MM.1S (cell line): ENCODE measurements at regions not wholly inside any gene's neighbourhood (a gene's known extent, or its start where the extent isn't known, plus 50 kb on each side); places are given as distances from the start of the nearest gene placed in this dataset.

Source experiments
- EZH2 ChIP-seq: fragments of 300-600 bp; sonication (generic); optimal IDR thresholded peaks from 2 replicates; pipeline ENCODE3; 2017; ENCODE audit warnings: low read depth, mild to moderate bottlenecking, antibody characterized with exemption, low read length, mixed read lengths
- TF ChIP-seq, protein P1 (sequence below): fragments of 300-600 bp; sonication (generic); IDR thresholded peaks from 2 replicates; pipeline ENCODE4 v1.5.1; 2016; ENCODE audit warnings: antibody characterized with exemption, low read length, mixed read lengths

DNA sequence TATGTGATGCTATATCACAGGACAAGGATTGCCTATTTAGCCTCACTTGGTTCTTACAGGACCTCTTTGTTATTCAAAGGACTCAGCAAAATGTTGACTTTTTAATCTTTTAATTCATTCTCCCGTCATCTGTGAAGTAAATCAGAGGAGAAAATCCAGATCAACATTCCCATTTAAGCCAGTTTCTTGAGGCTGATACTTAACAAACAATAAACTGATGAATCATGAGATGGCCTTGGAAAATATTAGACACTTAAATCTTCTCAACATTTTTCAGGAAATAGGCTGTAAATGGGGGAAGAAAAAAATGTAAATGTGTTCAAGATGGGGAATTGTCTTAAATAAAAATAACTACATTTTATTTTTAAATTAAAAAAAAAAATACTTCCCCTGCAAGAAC is 55.9 kb upstream of the UBR2 start:
- TF ChIP-seq, protein P1, sequence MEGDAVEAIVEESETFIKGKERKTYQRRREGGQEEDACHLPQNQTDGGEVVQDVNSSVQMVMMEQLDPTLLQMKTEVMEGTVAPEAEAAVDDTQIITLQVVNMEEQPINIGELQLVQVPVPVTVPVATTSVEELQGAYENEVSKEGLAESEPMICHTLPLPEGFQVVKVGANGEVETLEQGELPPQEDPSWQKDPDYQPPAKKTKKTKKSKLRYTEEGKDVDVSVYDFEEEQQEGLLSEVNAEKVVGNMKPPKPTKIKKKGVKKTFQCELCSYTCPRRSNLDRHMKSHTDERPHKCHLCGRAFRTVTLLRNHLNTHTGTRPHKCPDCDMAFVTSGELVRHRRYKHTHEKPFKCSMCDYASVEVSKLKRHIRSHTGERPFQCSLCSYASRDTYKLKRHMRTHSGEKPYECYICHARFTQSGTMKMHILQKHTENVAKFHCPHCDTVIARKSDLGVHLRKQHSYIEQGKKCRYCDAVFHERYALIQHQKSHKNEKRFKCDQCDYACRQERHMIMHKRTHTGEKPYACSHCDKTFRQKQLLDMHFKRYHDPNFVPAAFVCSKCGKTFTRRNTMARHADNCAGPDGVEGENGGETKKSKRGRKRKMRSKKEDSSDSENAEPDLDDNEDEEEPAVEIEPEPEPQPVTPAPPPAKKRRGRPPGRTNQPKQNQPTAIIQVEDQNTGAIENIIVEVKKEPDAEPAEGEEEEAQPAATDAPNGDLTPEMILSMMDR: no peak
- TF ChIP-seq EZH2: no peak
